ENCODE measurements at regions not wholly inside any gene's neighbourhood (a gene's known extent, or its start where the extent isn't known, plus 50 kb on each side); places are given as distances from the start of the nearest gene placed in this dataset.
A peak's percentile ranks its signal among the peaks of the same experiment; 100 is the strongest.

- Mint-ChIP-seq H3K4me1 (peaks cover 33 to 34% of the 10 kb centered on the region in 2 donors), H3K27me3 (ENCODE audit: low read depth in 2 of 2) (peaks cover 0 to 3% of the 10 kb centered on the region in 2 donors), H3K27ac (peak overlapping the region; percentile 76 to 91), H3K36me3 (no peaks in the 10 kb centered on the region), H3K4me3 (peak overlapping the region; percentile 18), H3K9me3 (no peaks in the 10 kb centered on the region)
- Histone ChIP-seq H3K27ac (ENCODE audit: low read length) (peak overlapping the region; percentile 57), H3K27me3 (ENCODE audit: control insufficient read depth, insufficient read depth, low read length) (no peaks in the 10 kb centered on the region), H3K4me3 (ENCODE audit: low read length) (no peak overlapping the region), H3K9me3 (ENCODE audit: control insufficient read depth, insufficient read depth, low read length) (no peaks in the 10 kb centered on the region), H3K36me3 (ENCODE audit: control insufficient read depth, insufficient read depth, low read length) (no peaks in the 10 kb centered on the region), H3K4me1 (ENCODE audit: control insufficient read depth, insufficient read depth, low read length) (peaks cover 11% of the 10 kb centered on the region)
- TF ChIP-seq CTCF (IDR thresholded peaks at IDR 0.05) = no peak
- ATAC-seq (peak; percentile 8 to 39 (median 19)), DNase-seq (no peak)
- 50% methylated on average over 2 of the region's 3 CpGs for WGBS (ENCODE audit: insufficient coverage)
- intact Hi-C loops (cut with micrococcal nuclease) = loop anchor here (2.0 kb wide), 1 partner anchor 202 kb away; the partner anchor contains the start of gene SPRY1
Measured at GRCh38 chr4:123599061-123599919, 202.7 kb downstream of the SPRY1 start.

- 0% methylated on average over 2 of the region's 5 CpGs for WGBS (ENCODE audit: insufficient coverage)
- Mint-ChIP-seq H3K4me1 (peaks cover 33 to 34% of the 10 kb centered on the region in 2 donors), H3K4me3 (peak overlapping the region; percentile 38), H3K9me3 (no peaks in the 10 kb centered on the region), H3K36me3 (no peaks in the 10 kb centered on the region), H3K27ac (peak overlapping the region; percentile 76 to 91), H3K27me3 (ENCODE audit: low read depth in 2 of 2) (peaks cover 0 to 2% of the 10 kb centered on the region in 2 donors)
- Histone ChIP-seq H3K36me3 (ENCODE audit: control insufficient read depth, insufficient read depth, low read length) (no peaks in the 10 kb centered on the region), H3K27ac (ENCODE audit: low read length) (peak overlapping the region; percentile 57), H3K9me3 (ENCODE audit: control insufficient read depth, insufficient read depth, low read length) (no peaks in the 10 kb centered on the region), H3K4me1 (ENCODE audit: control insufficient read depth, insufficient read depth, low read length) (peaks cover 11% of the 10 kb centered on the region), H3K27me3 (ENCODE audit: control insufficient read depth, insufficient read depth, low read length) (no peaks in the 10 kb centered on the region), H3K4me3 (ENCODE audit: low read length) (no peak overlapping the region)
- peak; percentile 46 to 81 for DNase-seq
- intact Hi-C loops (cut with micrococcal nuclease) = loop anchor here (2.0 to 5.0 kb wide), 2 partner anchors 123 to 203 kb away; partner anchors contain the start of gene SPRY1
- no peak for TF ChIP-seq CTCF (IDR thresholded peaks at IDR 0.05)
- peak; percentile 95 to 99 (median 97) for ATAC-seq
Measured at GRCh38 chr4:123599920-123600810, 203.6 kb downstream of the SPRY1 start.

GRCh38 chr4:123600987-123601904 lies 204.7 kb downstream of the SPRY1 start:
- intact Hi-C loops (cut with micrococcal nuclease) = loop anchor here (5.0 kb wide), 1 partner anchor 124 kb away; no protein-coding TSS in a partner anchor
- 93% methylated on average over 6 of the region's 6 CpGs for WGBS (ENCODE audit: insufficient coverage)
- Mint-ChIP-seq H3K27ac (peak overlapping the region; percentile 76 to 91), H3K4me1 (peaks cover 38 to 39% of the 10 kb centered on the region in 2 donors), H3K4me3 (peak overlapping the region; percentile 5), H3K36me3 (no peaks in the 10 kb centered on the region), H3K9me3 (no peaks in the 10 kb centered on the region), H3K27me3 (ENCODE audit: low read depth in 2 of 2) (no peaks in the 10 kb centered on the region)
- no peaks in the 10 kb centered on the region for H3K27me3 ChIP-seq (ENCODE audit: control insufficient read depth, insufficient read depth, low read length)
- no peak overlapping the region for H3K4me3 ChIP-seq (ENCODE audit: low read length)
- DNase-seq (no peak), ATAC-seq (no peak)
- H3K27ac ChIP-seq (ENCODE audit: low read length) = no peak overlapping the region
- H3K4me1 ChIP-seq (ENCODE audit: control insufficient read depth, insufficient read depth, low read length) = peaks cover 12% of the 10 kb centered on the region
- no peak for TF ChIP-seq CTCF (IDR thresholded peaks at IDR 0.05)
- no peaks in the 10 kb centered on the region for H3K36me3 ChIP-seq (ENCODE audit: control insufficient read depth, insufficient read depth, low read length)
- H3K9me3 ChIP-seq (ENCODE audit: control insufficient read depth, insufficient read depth, low read length) = no peaks in the 10 kb centered on the region
